Stomach (tissue), 4 donors: ENCODE measurements at regions not wholly inside any gene's neighbourhood (a gene's known extent, or its start where the extent isn't known, plus 50 kb on each side); places are given as distances from the start of the nearest gene placed in this dataset.

Experiments
- POLR2A ChIP-seq, 4 donors: fragments of 450-650 bp; IDR thresholded peaks; one replicate each; pipeline ENCODE4 v1.6.1; 2016; ENCODE audit warnings: antibody characterized with exemption in 4 of 4, control low read depth in 2 of 4, mild to moderate bottlenecking in 1 of 4, moderate library complexity in 1 of 4
- TF ChIP-seq, protein P1 (sequence below), 7 experiments: fragments of 450-650 bp in 4 of 7; fragments of 200-600 bp in 3 of 7; sonication (generic) in 3 of 7; IDR thresholded peaks; one replicate each; pipeline ENCODE4 v1.5.1; 2016 to 2019; ENCODE audit warnings: antibody characterized with exemption in 7 of 7, control low read depth in 2 of 7, mild to moderate bottlenecking in 1 of 7

DNA sequence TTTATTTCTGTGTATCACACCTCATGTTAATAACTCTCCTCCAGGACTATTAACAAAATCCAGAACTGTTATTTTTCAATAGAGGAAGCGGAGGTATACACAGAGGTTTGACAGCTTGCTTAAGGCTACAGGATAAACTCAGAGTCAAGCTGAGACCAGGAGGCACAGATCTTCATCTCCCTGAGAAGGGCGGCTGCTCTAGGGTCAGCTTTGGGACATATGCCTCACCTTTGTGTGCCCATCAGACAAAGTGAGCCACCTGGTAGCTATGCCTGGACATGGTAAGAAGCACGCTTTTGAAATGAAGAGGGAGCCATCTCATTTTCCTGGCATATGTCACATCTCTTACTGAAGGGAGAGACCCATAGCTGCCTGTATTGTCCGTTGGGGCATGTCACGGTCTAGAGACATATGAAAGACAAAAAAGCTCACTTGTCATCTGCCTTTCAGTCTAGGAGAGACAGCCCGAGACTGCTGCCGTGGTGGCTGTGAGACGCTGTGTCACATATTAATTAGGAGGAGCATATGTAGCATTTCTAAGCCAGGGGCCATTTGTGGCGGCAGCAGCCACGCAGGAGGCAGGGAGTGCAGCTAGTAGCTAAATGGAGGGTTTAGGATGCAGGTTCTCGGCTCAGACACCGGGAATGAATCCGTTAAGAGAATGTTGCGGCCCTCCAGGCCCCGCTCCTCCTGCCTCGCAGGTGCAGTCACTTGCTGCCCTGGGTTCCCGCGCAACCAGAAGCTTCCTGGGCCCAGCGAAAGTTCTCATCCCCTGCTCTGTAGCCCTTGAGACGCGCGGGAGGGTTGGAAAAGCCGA, 161.3 kb upstream of the C1orf21 start:
- TF ChIP-seq, protein P1, sequence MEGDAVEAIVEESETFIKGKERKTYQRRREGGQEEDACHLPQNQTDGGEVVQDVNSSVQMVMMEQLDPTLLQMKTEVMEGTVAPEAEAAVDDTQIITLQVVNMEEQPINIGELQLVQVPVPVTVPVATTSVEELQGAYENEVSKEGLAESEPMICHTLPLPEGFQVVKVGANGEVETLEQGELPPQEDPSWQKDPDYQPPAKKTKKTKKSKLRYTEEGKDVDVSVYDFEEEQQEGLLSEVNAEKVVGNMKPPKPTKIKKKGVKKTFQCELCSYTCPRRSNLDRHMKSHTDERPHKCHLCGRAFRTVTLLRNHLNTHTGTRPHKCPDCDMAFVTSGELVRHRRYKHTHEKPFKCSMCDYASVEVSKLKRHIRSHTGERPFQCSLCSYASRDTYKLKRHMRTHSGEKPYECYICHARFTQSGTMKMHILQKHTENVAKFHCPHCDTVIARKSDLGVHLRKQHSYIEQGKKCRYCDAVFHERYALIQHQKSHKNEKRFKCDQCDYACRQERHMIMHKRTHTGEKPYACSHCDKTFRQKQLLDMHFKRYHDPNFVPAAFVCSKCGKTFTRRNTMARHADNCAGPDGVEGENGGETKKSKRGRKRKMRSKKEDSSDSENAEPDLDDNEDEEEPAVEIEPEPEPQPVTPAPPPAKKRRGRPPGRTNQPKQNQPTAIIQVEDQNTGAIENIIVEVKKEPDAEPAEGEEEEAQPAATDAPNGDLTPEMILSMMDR (IDR thresholded peaks at IDR 0.05) = no peak
- TF ChIP-seq POLR2A (IDR thresholded peaks at IDR 0.05) = no peak
